ENCODE measurements at regions not wholly inside any gene's neighbourhood (a gene's known extent, or its start where the extent isn't known, plus 50 kb on each side); places are given as distances from the start of the nearest gene placed in this dataset.

DNA sequence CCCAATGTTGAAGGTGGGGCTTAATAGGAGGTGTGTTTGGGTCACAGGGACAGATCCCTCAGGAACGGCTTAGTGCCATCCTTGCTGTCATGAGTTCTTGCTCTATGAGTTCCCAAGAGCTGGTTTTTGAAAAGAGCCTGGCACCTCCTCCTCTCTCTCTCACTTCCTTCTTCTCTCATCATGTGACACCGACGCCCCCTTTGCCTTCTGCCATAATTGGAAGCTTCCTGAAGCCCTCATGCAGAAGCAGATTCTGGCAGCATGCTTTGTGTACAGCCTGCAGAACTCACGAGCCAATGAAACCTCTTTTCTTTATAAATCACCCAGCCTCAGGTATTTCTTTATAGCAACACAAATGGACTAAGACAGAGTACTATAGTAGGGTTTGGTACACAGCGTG is 100.4 kb upstream of the SH3BP4 start:
- TF ChIP-seq CREM (CRISPR knock-in tag; IDR thresholded peaks at IDR 0.05) (no peak), CTCF (IDR thresholded peaks at IDR 0.05) (no peak), SMAD4 (CRISPR knock-in tag; IDR thresholded peaks at IDR 0.05) (no peak)
- ChIA-PET CTCF (no interaction called here), POLR2A (no interaction called here)
- Mint-ChIP-seq H3K36me3 (peaks cover 13% of the 10 kb centered on the region), H3K27me3 (ENCODE audit: low read depth) (no peaks in the 10 kb centered on the region), H3K9me3 (peaks cover 32% of the 10 kb centered on the region), H3K27ac (no peak overlapping the region), H3K4me1 (peaks cover 18% of the 10 kb centered on the region), H3K4me3 (no peak overlapping the region)
- ATAC-seq (no peak), DNase-seq (ENCODE audit: low spot score) (no peak)

- POLR2A ChIA-PET = no interaction called here
- no peak overlapping the region for H3K4me3 Mint-ChIP-seq
- TF ChIP-seq RELA (CRISPR knock-in tag; IDR thresholded peaks at IDR 0.05; ENCODE audit: borderline replicate concordance) (no peak), MLX (CRISPR knock-in tag; IDR thresholded peaks at IDR 0.05) (no peak), FOXP4 (CRISPR knock-in tag; IDR thresholded peaks at IDR 0.05) (no peak), NFE2L1 (CRISPR knock-in tag; IDR thresholded peaks at IDR 0.05) (no peak), NFYB (CRISPR knock-in tag; conservative IDR thresholded peaks at IDR 0.05; ENCODE audit: low read depth) (no peak), TEAD4 (CRISPR knock-in tag; IDR thresholded peaks at IDR 0.05) (no peak), AFF4 (CRISPR knock-in tag; IDR thresholded peaks at IDR 0.05; ENCODE audit: borderline replicate concordance) (no peak), IRF2 (CRISPR knock-in tag; IDR thresholded peaks at IDR 0.05; ENCODE audit: borderline replicate concordance, low read depth) (no peak), ZNF396 (CRISPR knock-in tag; IDR thresholded peaks at IDR 0.05; ENCODE audit: borderline replicate concordance) (no peak), OVOL2 (CRISPR knock-in tag; IDR thresholded peaks at IDR 0.05; ENCODE audit: borderline replicate concordance) (no peak), JUN (CRISPR knock-in tag; IDR thresholded peaks at IDR 0.05) (no peak)
- TF ChIP-seq, protein P1, sequence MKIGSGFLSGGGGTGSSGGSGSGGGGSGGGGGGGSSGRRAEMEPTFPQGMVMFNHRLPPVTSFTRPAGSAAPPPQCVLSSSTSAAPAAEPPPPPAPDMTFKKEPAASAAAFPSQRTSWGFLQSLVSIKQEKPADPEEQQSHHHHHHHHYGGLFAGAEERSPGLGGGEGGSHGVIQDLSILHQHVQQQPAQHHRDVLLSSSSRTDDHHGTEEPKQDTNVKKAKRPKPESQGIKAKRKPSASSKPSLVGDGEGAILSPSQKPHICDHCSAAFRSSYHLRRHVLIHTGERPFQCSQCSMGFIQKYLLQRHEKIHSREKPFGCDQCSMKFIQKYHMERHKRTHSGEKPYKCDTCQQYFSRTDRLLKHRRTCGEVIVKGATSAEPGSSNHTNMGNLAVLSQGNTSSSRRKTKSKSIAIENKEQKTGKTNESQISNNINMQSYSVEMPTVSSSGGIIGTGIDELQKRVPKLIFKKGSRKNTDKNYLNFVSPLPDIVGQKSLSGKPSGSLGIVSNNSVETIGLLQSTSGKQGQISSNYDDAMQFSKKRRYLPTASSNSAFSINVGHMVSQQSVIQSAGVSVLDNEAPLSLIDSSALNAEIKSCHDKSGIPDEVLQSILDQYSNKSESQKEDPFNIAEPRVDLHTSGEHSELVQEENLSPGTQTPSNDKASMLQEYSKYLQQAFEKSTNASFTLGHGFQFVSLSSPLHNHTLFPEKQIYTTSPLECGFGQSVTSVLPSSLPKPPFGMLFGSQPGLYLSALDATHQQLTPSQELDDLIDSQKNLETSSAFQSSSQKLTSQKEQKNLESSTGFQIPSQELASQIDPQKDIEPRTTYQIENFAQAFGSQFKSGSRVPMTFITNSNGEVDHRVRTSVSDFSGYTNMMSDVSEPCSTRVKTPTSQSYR (CRISPR knock-in tag; IDR thresholded peaks at IDR 0.05) = no peak
- TF ChIP-seq, protein P2, sequence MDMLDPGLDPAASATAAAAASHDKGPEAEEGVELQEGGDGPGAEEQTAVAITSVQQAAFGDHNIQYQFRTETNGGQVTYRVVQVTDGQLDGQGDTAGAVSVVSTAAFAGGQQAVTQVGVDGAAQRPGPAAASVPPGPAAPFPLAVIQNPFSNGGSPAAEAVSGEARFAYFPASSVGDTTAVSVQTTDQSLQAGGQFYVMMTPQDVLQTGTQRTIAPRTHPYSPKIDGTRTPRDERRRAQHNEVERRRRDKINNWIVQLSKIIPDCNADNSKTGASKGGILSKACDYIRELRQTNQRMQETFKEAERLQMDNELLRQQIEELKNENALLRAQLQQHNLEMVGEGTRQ (CRISPR knock-in tag; IDR thresholded peaks at IDR 0.05) = no peak
- TF ChIP-seq, protein P3, sequence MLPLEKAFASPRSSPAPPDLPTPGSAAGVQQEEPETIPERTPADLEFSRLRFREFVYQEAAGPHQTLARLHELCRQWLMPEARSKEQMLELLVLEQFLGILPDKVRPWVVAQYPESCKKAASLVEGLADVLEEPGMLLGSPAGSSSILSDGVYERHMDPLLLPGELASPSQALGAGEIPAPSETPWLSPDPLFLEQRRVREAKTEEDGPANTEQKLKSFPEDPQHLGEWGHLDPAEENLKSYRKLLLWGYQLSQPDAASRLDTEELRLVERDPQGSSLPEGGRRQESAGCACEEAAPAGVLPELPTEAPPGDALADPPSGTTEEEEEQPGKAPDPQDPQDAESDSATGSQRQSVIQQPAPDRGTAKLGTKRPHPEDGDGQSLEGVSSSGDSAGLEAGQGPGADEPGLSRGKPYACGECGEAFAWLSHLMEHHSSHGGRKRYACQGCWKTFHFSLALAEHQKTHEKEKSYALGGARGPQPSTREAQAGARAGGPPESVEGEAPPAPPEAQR (CRISPR knock-in tag; IDR thresholded peaks at IDR 0.05) = no peak
These were observed 101.0 kb upstream of the SH3BP4 start for GRCh38 chr2:234850818-234851217.

More at GRCh38 chr2:234850818-234851217, 101.0 kb upstream of the SH3BP4 start:
- H3K4me1 Mint-ChIP-seq = peaks cover 18% of the 10 kb centered on the region
- CTCF ChIA-PET = no interaction called here
- no peak for DNase-seq (ENCODE audit: low spot score)
- peaks cover 12% of the 10 kb centered on the region for H3K36me3 Mint-ChIP-seq
- no peaks in the 10 kb centered on the region for H3K27me3 Mint-ChIP-seq (ENCODE audit: low read depth)
- H3K27ac Mint-ChIP-seq = no peak overlapping the region
- no peak for ATAC-seq
- H3K9me3 Mint-ChIP-seq = peaks cover 31% of the 10 kb centered on the region

Measured in WTC11 (cell line).